Cardiac fibroblast (primary cell): ENCODE measurements at regions not wholly inside any gene's neighbourhood (a gene's known extent, or its start where the extent isn't known, plus 50 kb on each side); places are given as distances from the start of the nearest gene placed in this dataset.

Experiments
- DNase-seq, 2 donors: peaks; one replicate each; pipeline versions ENCODE4 v3.0.0 to v3.0.0-alpha.2; 2010; ENCODE audit warnings: low read depth in 2 of 2
- H3K4me3 ChIP-seq, 2 donors: replicated peaks in 1 of 2; 1 replicate in 1 of 2; 2 replicates in 1 of 2; pipeline ENCODE4 v1.5.1; 2011; ENCODE audit warnings: low read depth in 2 of 2, low read length in 2 of 2, mild to moderate bottlenecking in 2 of 2, moderate library complexity in 1 of 2
- CTCF ChIP-seq: IDR thresholded peaks from one replicate; pipeline ENCODE4 v1.5.1; 2011; ENCODE audit warnings: low read depth, mild to moderate bottlenecking, low read length, inconsistent platforms

GRCh38 chr15:47300596-47300995, 416.7 kb upstream of the SEMA6D start:
- TF ChIP-seq CTCF, result no peak
- no peak overlapping the region for H3K4me3 ChIP-seq
- no peak for DNase-seq

- no peak overlapping the region for H3K4me3 ChIP-seq
- DNase-seq, result no peak
- no peak for TF ChIP-seq CTCF
These were observed 415.8 kb upstream of the SEMA6D start for GRCh38 chr15:47301481-47301880.

GRCh38 chr15:47304656-47305055, 412.6 kb upstream of the SEMA6D start:
- TF ChIP-seq CTCF, result no peak
- no peak overlapping the region for H3K4me3 ChIP-seq
- DNase-seq, result no peak

DNA sequence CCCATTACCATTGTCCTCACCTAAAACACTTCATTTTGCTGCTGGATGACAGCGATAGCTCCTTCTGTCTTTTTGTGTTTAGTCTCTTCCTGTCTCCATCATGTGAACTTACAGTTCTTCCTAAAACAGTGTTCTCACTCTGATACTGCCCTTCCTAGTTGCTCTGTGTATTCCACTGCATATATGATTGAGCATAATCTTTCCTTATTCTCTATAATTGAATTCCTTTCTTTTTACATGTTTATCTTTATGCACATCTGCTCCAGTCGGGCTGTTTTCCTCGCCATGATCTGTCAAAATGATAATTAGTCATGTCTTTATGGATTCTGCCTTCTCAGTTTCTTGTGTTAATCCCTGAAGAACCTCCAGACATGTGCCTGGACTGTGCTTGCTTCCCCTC, 405.1 kb upstream of the SEMA6D start:
- no peak overlapping the region for H3K4me3 ChIP-seq
- TF ChIP-seq CTCF, result no peak
- no peak for DNase-seq

GRCh38 chr15:47326410-47327333, 390.6 kb upstream of the SEMA6D start:
- no peak for DNase-seq
- no peak for TF ChIP-seq CTCF
- no peak overlapping the region for H3K4me3 ChIP-seq

DNA sequence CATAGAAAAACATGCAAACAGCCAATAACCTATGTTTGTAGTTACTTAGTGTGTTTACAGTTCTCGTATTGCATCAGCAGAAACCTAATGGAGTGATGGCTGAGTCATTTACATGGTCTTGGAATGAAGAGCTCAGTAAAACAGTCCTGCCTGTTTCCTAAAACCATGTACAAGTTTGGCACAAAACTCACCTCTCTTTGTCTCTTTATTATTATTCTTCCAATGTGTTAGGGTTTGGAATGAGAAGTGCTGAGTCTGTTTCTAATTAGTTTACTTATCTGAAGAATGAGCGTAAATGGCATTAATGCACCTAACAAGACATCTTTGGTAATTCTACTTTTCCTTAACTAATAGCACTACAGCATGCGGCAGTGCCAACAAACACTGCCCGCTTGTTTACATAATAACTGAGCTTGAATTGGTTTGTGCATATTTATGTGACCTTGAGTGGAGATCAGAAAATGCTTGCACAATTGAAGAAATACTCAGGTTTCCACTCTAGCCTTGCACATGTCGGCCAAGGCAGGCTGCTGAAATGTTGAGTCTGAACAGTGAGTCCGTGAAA, 385.4 kb upstream of the SEMA6D start:
- no peak for TF ChIP-seq CTCF
- H3K4me3 ChIP-seq, result no peak overlapping the region
- DNase-seq, result peak; percentile 15 to 59

DNA sequence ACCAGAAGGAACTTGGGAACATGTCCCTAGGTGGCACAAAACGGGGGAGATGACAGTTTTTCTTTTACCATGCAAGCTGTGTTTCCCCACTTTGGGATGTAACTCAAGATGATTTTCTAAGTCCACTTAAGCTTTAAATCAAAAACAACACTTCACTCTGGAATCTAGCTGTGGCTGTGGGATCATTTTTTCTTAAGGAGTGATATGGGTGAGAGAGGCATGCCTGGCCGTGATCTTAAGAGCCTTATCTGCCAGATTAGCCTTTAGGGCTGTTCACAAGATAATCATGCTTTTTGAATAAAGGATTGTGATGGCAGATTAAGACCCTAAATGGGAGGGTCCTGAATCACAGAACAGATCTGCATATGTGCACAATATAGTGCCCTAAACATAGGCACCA, 384.8 kb upstream of the SEMA6D start:
- TF ChIP-seq CTCF, result no peak
- H3K4me3 ChIP-seq, result no peak overlapping the region
- DNase-seq, result no peak
